ENCODE measurements at regions not wholly inside any gene's neighbourhood (a gene's known extent, or its start where the extent isn't known, plus 50 kb on each side); places are given as distances from the start of the nearest gene placed in this dataset.

DNA sequence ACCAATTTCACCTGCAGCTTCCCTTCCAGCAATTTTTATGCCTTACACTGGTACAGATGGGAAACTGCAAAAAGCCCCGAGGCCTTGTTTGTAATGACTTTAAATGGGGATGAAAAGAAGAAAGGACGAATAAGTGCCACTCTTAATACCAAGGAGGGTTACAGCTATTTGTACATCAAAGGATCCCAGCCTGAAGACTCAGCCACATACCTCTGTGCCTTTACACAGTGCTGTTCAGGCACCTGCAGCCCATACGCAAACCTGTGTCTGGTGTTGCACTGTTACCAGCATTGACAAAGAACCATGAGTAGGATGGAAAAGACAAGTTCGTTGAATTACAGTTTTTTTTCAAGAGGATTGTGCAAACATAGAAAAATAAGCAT is 432.0 kb upstream of the OR4E1 start:
- TF ChIP-seq, protein P1, sequence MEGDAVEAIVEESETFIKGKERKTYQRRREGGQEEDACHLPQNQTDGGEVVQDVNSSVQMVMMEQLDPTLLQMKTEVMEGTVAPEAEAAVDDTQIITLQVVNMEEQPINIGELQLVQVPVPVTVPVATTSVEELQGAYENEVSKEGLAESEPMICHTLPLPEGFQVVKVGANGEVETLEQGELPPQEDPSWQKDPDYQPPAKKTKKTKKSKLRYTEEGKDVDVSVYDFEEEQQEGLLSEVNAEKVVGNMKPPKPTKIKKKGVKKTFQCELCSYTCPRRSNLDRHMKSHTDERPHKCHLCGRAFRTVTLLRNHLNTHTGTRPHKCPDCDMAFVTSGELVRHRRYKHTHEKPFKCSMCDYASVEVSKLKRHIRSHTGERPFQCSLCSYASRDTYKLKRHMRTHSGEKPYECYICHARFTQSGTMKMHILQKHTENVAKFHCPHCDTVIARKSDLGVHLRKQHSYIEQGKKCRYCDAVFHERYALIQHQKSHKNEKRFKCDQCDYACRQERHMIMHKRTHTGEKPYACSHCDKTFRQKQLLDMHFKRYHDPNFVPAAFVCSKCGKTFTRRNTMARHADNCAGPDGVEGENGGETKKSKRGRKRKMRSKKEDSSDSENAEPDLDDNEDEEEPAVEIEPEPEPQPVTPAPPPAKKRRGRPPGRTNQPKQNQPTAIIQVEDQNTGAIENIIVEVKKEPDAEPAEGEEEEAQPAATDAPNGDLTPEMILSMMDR (conservative IDR thresholded peaks at IDR 0.05): no peak
- TF ChIP-seq ZFX (IDR thresholded peaks at IDR 0.05): no peak

All from C4-2B (cell line).